RWPE2 (cell line): ENCODE measurements at regions not wholly inside any gene's neighbourhood (a gene's known extent, or its start where the extent isn't known, plus 50 kb on each side); places are given as distances from the start of the nearest gene placed in this dataset.

ENCODE experiments used
- ATAC-seq: fragments of 200-7000 bp; cut with Tn5 transposase; 3 replicates; pipeline ENCODE4 v1.9.1; 2021; ENCODE audit warnings: low read depth
- DNase-seq: peaks from one replicate; pipeline ENCODE4 v3.0.0-alpha.2; 2020; ENCODE audit warnings: low spot score
- H3K27ac ChIP-seq: fragments of 450-650 bp; 2 replicates; pipeline ENCODE4 v1.5.1; 2017; ENCODE audit warnings: mild to moderate bottlenecking; ENCODE audit not compliant: poor library complexity, severe bottlenecking
- H3K27me3 ChIP-seq: fragments of 250-450 bp; sonication (Bioruptor Pico); 2 replicates; pipeline ENCODE4 v1.5.1; 2021; ENCODE audit warnings: mild to moderate bottlenecking, moderate library complexity; ENCODE audit not compliant: insufficient read depth, poor library complexity, severe bottlenecking
- H3K36me3 ChIP-seq: fragments of 250-450 bp; sonication (Bioruptor Pico); 2 replicates; pipeline ENCODE4 v1.5.1; 2020; ENCODE audit warnings: low read depth, mild to moderate bottlenecking, moderate library complexity
- H3K4me1 ChIP-seq: fragments of 250-450 bp; sonication (Bioruptor Pico); 2 replicates; pipeline ENCODE4 v1.5.1; 2021; ENCODE audit warnings: mild to moderate bottlenecking, moderate library complexity; ENCODE audit not compliant: insufficient read depth, poor library complexity, severe bottlenecking
- H3K4me3 ChIP-seq: fragments of 250-450 bp; sonication (Bioruptor Pico); 2 replicates; pipeline ENCODE4 v1.5.1; 2021; ENCODE audit warnings: mild to moderate bottlenecking, moderate library complexity; ENCODE audit not compliant: severe bottlenecking
- H3K9me3 ChIP-seq: fragments of 250-450 bp; sonication (Bioruptor Pico); 2 replicates; pipeline ENCODE4 v1.5.1; 2021; ENCODE audit warnings: mild to moderate bottlenecking, moderate library complexity; ENCODE audit not compliant: severe bottlenecking
- CTCF ChIP-seq: fragments of 450-650 bp; IDR thresholded peaks from one replicate; pipeline ENCODE4 v1.5.1; 2017; ENCODE audit warnings: mild to moderate bottlenecking, moderate library complexity; ENCODE audit not compliant: poor library complexity, severe bottlenecking

- Histone ChIP-seq H3K4me1 (peaks cover 18% of the 10 kb centered on the region), H3K27me3 (no peaks in the 10 kb centered on the region), H3K36me3 (no peaks in the 10 kb centered on the region), H3K27ac (no peak overlapping the region), H3K4me3 (no peak overlapping the region), H3K9me3 (no peaks in the 10 kb centered on the region)
- DNase-seq (no peak), ATAC-seq (no peak)
- no peak for TF ChIP-seq CTCF
Measured at GRCh38 chr3:168872826-168873225, 777.1 kb upstream of the GOLIM4 start.

GRCh38 chr3:168870892-168871291 lies 775.2 kb upstream of the GOLIM4 start:
- Histone ChIP-seq H3K27me3 (no peaks in the 10 kb centered on the region), H3K4me1 (peaks cover 13% of the 10 kb centered on the region), H3K36me3 (no peaks in the 10 kb centered on the region), H3K27ac (no peak overlapping the region), H3K4me3 (no peak overlapping the region), H3K9me3 (no peaks in the 10 kb centered on the region)
- ATAC-seq (peak; percentile 79), DNase-seq (no peak)
- TF ChIP-seq CTCF: no peak

GRCh38 chr3:168865022-168865551 lies 769.4 kb upstream of the GOLIM4 start:
- Histone ChIP-seq H3K27ac (no peak overlapping the region), H3K9me3 (no peaks in the 10 kb centered on the region), H3K4me1 (no peaks in the 10 kb centered on the region), H3K4me3 (no peak overlapping the region), H3K36me3 (no peaks in the 10 kb centered on the region), H3K27me3 (no peaks in the 10 kb centered on the region)
- ATAC-seq: no peak
- DNase-seq: no peak
- TF ChIP-seq CTCF: peak; percentile 91

GRCh38 chr3:168864107-168865021 lies 768.6 kb upstream of the GOLIM4 start:
- ATAC-seq (no peak), DNase-seq (no peak)
- no peaks in the 10 kb centered on the region for H3K4me1 ChIP-seq
- TF ChIP-seq CTCF: no peak
- H3K36me3 ChIP-seq: no peaks in the 10 kb centered on the region
- H3K27me3 ChIP-seq: no peaks in the 10 kb centered on the region
- H3K9me3 ChIP-seq: no peaks in the 10 kb centered on the region
- H3K4me3 ChIP-seq: no peak overlapping the region
- H3K27ac ChIP-seq: no peak overlapping the region

- H3K27ac ChIP-seq: no peak overlapping the region
- ATAC-seq: no peak
- no peak for TF ChIP-seq CTCF
- H3K4me3 ChIP-seq: no peak overlapping the region
- H3K4me1 ChIP-seq: no peaks in the 10 kb centered on the region
- no peaks in the 10 kb centered on the region for H3K36me3 ChIP-seq
- H3K9me3 ChIP-seq: no peaks in the 10 kb centered on the region
- DNase-seq: no peak
- no peaks in the 10 kb centered on the region for H3K27me3 ChIP-seq
Measured at GRCh38 chr3:168863561-168863960, 767.8 kb upstream of the GOLIM4 start.
